ENCODE measurements at regions not wholly inside any gene's neighbourhood (a gene's known extent, or its start where the extent isn't known, plus 50 kb on each side); places are given as distances from the start of the nearest gene placed in this dataset.
"Not testable (repeated sequence)": the region's sequence is repeated elsewhere in the genome, so short reads cannot be mapped to it uniquely, and the experiment has no call there.

GRCh38 chr17:21545064-21545463 is 147.3 kb upstream of the KCNJ18 start:
- no peak for ATAC-seq (ENCODE audit: poor library complexity)
- Mint-ChIP-seq H3K36me3 (ENCODE audit: low read depth) (peaks cover 22% of the 10 kb centered on the region), H3K27me3 (peaks cover 4% of the 10 kb centered on the region), H3K4me1 (ENCODE audit: low read depth) (peaks cover 42% of the 10 kb centered on the region), H3K27ac (no peak overlapping the region), H3K4me3 (no peak overlapping the region), H3K9me3 (no peaks in the 10 kb centered on the region)
- intact Hi-C loops (cut with DNase I, micrococcal nuclease) = no loop called here
- no peaks in the 10 kb centered on the region for H3K9me3 ChIP-seq (ENCODE audit: control insufficient read depth in 1 of 2, insufficient read depth in 1 of 2, low read length in 2 of 2)
- TF ChIP-seq CTCF (IDR thresholded peaks at IDR 0.05) = no peak
- H3K27me3 ChIP-seq (ENCODE audit: control insufficient read depth in 1 of 2, insufficient read depth in 2 of 2, low read length in 2 of 2) = no peaks in the 10 kb centered on the region
- H3K36me3 ChIP-seq (ENCODE audit: insufficient read depth, low read length) = no peaks in the 10 kb centered on the region
- no peak overlapping the region for H3K4me3 ChIP-seq (ENCODE audit: low read length)
- ChIA-PET POLR2A (no interaction called here), CTCF (no interaction called here)
- no peak overlapping the region for H3K27ac ChIP-seq (ENCODE audit: low read depth in 1 of 2, low read length in 2 of 2)
- DNase-seq = no peak
- H3K4me1 ChIP-seq (ENCODE audit: insufficient read depth, low read length) = peaks cover 1% of the 10 kb centered on the region

GRCh38 chr17:21548236-21548635 is 144.1 kb upstream of the KCNJ18 start:
- peaks cover 13% of the 10 kb centered on the region for H3K36me3 Mint-ChIP-seq (ENCODE audit: low read depth)
- Histone ChIP-seq H3K27me3 (ENCODE audit: control insufficient read depth in 1 of 2, insufficient read depth in 2 of 2, low read length in 2 of 2) (peaks cover 3 to 4% of the 10 kb centered on the region in 2 experiments), H3K4me1 (ENCODE audit: insufficient read depth, low read length) (peaks cover 14% of the 10 kb centered on the region), H3K9me3 (ENCODE audit: control insufficient read depth in 1 of 2, insufficient read depth in 1 of 2, low read length in 2 of 2) (no peaks in the 10 kb centered on the region), H3K27ac (ENCODE audit: low read depth in 1 of 2, low read length in 2 of 2) (no peak overlapping the region), H3K4me3 (ENCODE audit: low read length) (no peak overlapping the region), H3K36me3 (ENCODE audit: insufficient read depth, low read length) (no peaks in the 10 kb centered on the region)
- ATAC-seq (ENCODE audit: poor library complexity) (no peak), DNase-seq (no peak)
- CTCF ChIA-PET = interaction anchor here (1.0 kb wide), 1 partner anchor 91 kb away, joined by 4 read pairs; no protein-coding TSS in a partner anchor
- no peak overlapping the region for H3K27ac Mint-ChIP-seq
- intact Hi-C loops (cut with DNase I, micrococcal nuclease) = no loop called here
- no peak for TF ChIP-seq CTCF (IDR thresholded peaks at IDR 0.05)
- peak overlapping the region; percentile 46 for H3K4me3 Mint-ChIP-seq
- no peaks in the 10 kb centered on the region for H3K9me3 Mint-ChIP-seq
- peaks cover 61% of the 10 kb centered on the region for H3K4me1 Mint-ChIP-seq (ENCODE audit: low read depth)
- POLR2A ChIA-PET = no interaction called here
- peaks cover 4% of the 10 kb centered on the region for H3K27me3 Mint-ChIP-seq

- Mint-ChIP-seq H3K36me3 (ENCODE audit: low read depth) (peaks cover 14% of the 10 kb centered on the region), H3K9me3 (peaks cover 3% of the 10 kb centered on the region), H3K27me3 (peaks cover 7% of the 10 kb centered on the region), H3K4me3 (peak overlapping the region; percentile 82), H3K27ac (no peak overlapping the region), H3K4me1 (ENCODE audit: low read depth) (peaks cover 61% of the 10 kb centered on the region)
- no peak overlapping the region for H3K4me3 ChIP-seq (ENCODE audit: low read length)
- no peaks in the 10 kb centered on the region for H3K9me3 ChIP-seq (ENCODE audit: control insufficient read depth in 1 of 2, insufficient read depth in 1 of 2, low read length in 2 of 2)
- H3K36me3 ChIP-seq (ENCODE audit: insufficient read depth, low read length) = no peaks in the 10 kb centered on the region
- H3K27me3 ChIP-seq (ENCODE audit: control insufficient read depth in 1 of 2, insufficient read depth in 2 of 2, low read length in 2 of 2) = peaks cover 3 to 4% of the 10 kb centered on the region in 2 experiments
- intact Hi-C loops (cut with DNase I, micrococcal nuclease) = no loop called here
- ChIA-PET POLR2A (interaction anchor here (0.6 kb wide), 2 partner anchors 336 to 648 kb away, joined by 3 to 4 read pairs; no protein-coding TSS in a partner anchor), CTCF (interaction anchor here (3.5 kb wide), 1 partner anchor 36 kb away, joined by 10 read pairs; no protein-coding TSS in a partner anchor)
- TF ChIP-seq CTCF (IDR thresholded peaks at IDR 0.05) = no peak
- ATAC-seq (ENCODE audit: poor library complexity) (no peak), DNase-seq (no peak)
- H3K27ac ChIP-seq (ENCODE audit: low read depth in 1 of 2, low read length in 2 of 2) = no peak overlapping the region
- peaks cover 14% of the 10 kb centered on the region for H3K4me1 ChIP-seq (ENCODE audit: insufficient read depth, low read length)
These were observed 143.1 kb upstream of the KCNJ18 start for GRCh38 chr17:21549107-21549687.

GRCh38 chr17:21550031-21550430 is 142.3 kb upstream of the KCNJ18 start:
- peaks cover 13% of the 10 kb centered on the region for H3K27me3 Mint-ChIP-seq
- H3K4me3 Mint-ChIP-seq = peak overlapping the region; percentile 82
- not testable (repeated sequence) for H3K9me3 Mint-ChIP-seq; ATAC-seq (ENCODE audit: poor library complexity); H3K27me3 ChIP-seq (ENCODE audit: control insufficient read depth in 1 of 2, insufficient read depth in 2 of 2, low read length in 2 of 2); H3K36me3 ChIP-seq (ENCODE audit: insufficient read depth, low read length); H3K27ac Mint-ChIP-seq; H3K4me3 ChIP-seq (ENCODE audit: low read length); DNase-seq; H3K27ac ChIP-seq (ENCODE audit: low read depth in 1 of 2, low read length in 2 of 2); H3K9me3 ChIP-seq (ENCODE audit: control insufficient read depth in 1 of 2, insufficient read depth in 1 of 2, low read length in 2 of 2)
- H3K36me3 Mint-ChIP-seq (ENCODE audit: low read depth) = peaks cover 12% of the 10 kb centered on the region
- peaks cover 61% of the 10 kb centered on the region for H3K4me1 Mint-ChIP-seq (ENCODE audit: low read depth)
- peaks cover 14% of the 10 kb centered on the region for H3K4me1 ChIP-seq (ENCODE audit: insufficient read depth, low read length)
- CTCF ChIA-PET = interaction anchor here (3.5 kb wide), 1 partner anchor 37 kb away, joined by 10 read pairs; no protein-coding TSS in a partner anchor
- POLR2A ChIA-PET = interaction anchor here (0.6 kb wide), 2 partner anchors 337 to 649 kb away, joined by 3 to 4 read pairs; no protein-coding TSS in a partner anchor
- intact Hi-C loops (cut with DNase I, micrococcal nuclease) = loop anchor here in 1 of 2 experiments (5.0 kb wide), 1 partner anchor 338 kb away; the partner anchor contains the start of gene TMEM11

All from CD4-positive, alpha-beta T cell (primary cell).